Kidney (tissue), 13 donors: ENCODE measurements at regions not wholly inside any gene's neighbourhood (a gene's known extent, or its start where the extent isn't known, plus 50 kb on each side); places are given as distances from the start of the nearest gene placed in this dataset.
"Not testable (repeated sequence)": the region's sequence is repeated elsewhere in the genome, so short reads cannot be mapped to it uniquely, and the experiment has no call there.

Source experiments
- DNase-seq, 5 donors: peaks; one replicate each; pipeline ENCODE4 v3.0.0-alpha.2; 2013 to 2020
- FAIRE-seq: peaks from 2 replicates; lab custom pipeline; 2012; peaks lifted over from hg19 to GRCh38; lab: Jason Lieb, UNC
- H3K27ac ChIP-seq, 2 donors: one replicate each; pipeline ENCODE4 v1.7.0; 2013; ENCODE audit warnings: low read depth in 2 of 2, low read length in 2 of 2, inconsistent platforms in 1 of 2
- H3K27me3 ChIP-seq: one replicate; pipeline ENCODE4 v1.7.1; 2013; ENCODE audit warnings: low read length, inconsistent platforms; ENCODE audit not compliant: control insufficient read depth, insufficient read depth
- H3K36me3 ChIP-seq, 3 donors: one replicate each; pipeline versions ENCODE4 v1.7.0 to v1.7.1; 2013; ENCODE audit warnings: low read length in 3 of 3, control low read depth in 1 of 3, inconsistent platforms in 1 of 3; ENCODE audit not compliant: insufficient read depth in 3 of 3, control insufficient read depth in 2 of 3
- H3K4me1 ChIP-seq, 3 donors: one replicate each; pipeline versions ENCODE4 v1.7.0 to v1.7.1; 2013; ENCODE audit warnings: low read length in 3 of 3, inconsistent platforms in 1 of 3, low read depth in 1 of 3; ENCODE audit not compliant: control insufficient read depth in 2 of 3, insufficient read depth in 2 of 3
- H3K4me3 ChIP-seq, 3 donors: one replicate each; pipeline versions ENCODE4 v1.7.0 to v1.8.1; 2013; ENCODE audit warnings: low read length in 3 of 3, control low read depth in 1 of 3, inconsistent platforms in 1 of 3
- H3K9ac ChIP-seq, 3 donors: one replicate each; pipeline versions ENCODE4 v1.7.0 to v1.7.1; 2013; ENCODE audit warnings: low read length in 3 of 3, control low read depth in 1 of 3, inconsistent platforms in 1 of 3
- H3K9me3 ChIP-seq, 3 donors: one replicate each; pipeline versions ENCODE4 v1.7.0 to v1.7.1; 2013; ENCODE audit warnings: low read length in 3 of 3, control low read depth in 1 of 3, inconsistent platforms in 1 of 3; ENCODE audit not compliant: control insufficient read depth in 2 of 3, insufficient read depth in 1 of 3
- CTCF ChIP-seq: IDR thresholded peaks from 3 replicates; pipeline ENCODE4 v1.5.1; 2012; ENCODE audit warnings: mild to moderate bottlenecking, moderate library complexity, borderline replicate concordance; ENCODE audit not compliant: insufficient read depth; ENCODE audit errors: extremely low read depth
- intact Hi-C: fragments of 100-400 bp; cut with DNase I; formaldehyde crosslinking; loops from one replicate; pipeline ENCODE4 v1.11.1; 2022
- donor health status: control.
- donor health status: control.
- donor health status: control.
- donor health status: control.
- donor health status: control.
- donor health status: DM: yes; HTN: yes; CAD: no.
- donor health status: Normal renal cell carcinoma (clear cell type).

DNA sequence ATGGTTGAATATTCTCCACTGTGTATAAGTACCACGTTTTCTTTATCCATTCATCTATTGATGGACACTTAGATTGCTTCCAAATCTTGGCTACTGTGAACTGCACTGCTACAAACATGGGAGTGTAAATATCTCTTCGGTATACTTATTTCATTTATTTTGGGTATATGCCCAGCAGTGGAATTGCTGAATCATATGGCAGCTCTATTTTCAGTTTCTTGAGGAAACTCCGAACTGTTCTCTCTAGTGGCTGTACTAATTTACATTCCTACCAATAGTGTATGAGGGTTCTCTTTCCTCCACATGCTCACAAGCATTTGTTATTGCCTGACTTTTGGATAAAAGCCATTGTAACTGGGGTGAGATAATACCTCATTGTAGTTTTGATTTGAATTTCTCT, 623.1 kb upstream of the LRFN5 start:
- Histone ChIP-seq H3K4me3 (no peak overlapping the region), H3K4me1 (no peaks in the 10 kb centered on the region), H3K27ac (no peak overlapping the region), H3K36me3 (no peaks in the 10 kb centered on the region), H3K9me3 (no peaks in the 10 kb centered on the region), H3K9ac (no peak overlapping the region), H3K27me3 (no peaks in the 10 kb centered on the region)
- FAIRE-seq (no peak), DNase-seq (no peak)
- intact Hi-C loops = no loop called here
- TF ChIP-seq CTCF = no peak

GRCh38 chr14:40981247-40981646, 625.4 kb upstream of the LRFN5 start:
- FAIRE-seq (no peak), DNase-seq (no peak)

GRCh38 chr14:40960257-40960656, 646.4 kb upstream of the LRFN5 start:
- intact Hi-C loops, H3K9ac ChIP-seq, DNase-seq, H3K4me3 ChIP-seq, H3K4me1 ChIP-seq, H3K27ac ChIP-seq, H3K36me3 ChIP-seq, FAIRE-seq, H3K27me3 ChIP-seq, H3K9me3 ChIP-seq: not testable (repeated sequence)

More at GRCh38 chr14:40981247-40981646, 625.4 kb upstream of the LRFN5 start:
- intact Hi-C loops = no loop called here
- H3K4me1 ChIP-seq = no peaks in the 10 kb centered on the region
- no peak overlapping the region for H3K4me3 ChIP-seq
- no peaks in the 10 kb centered on the region for H3K27me3 ChIP-seq
- H3K36me3 ChIP-seq = no peaks in the 10 kb centered on the region
- H3K9me3 ChIP-seq = no peaks in the 10 kb centered on the region
- no peak overlapping the region for H3K9ac ChIP-seq
- no peak overlapping the region for H3K27ac ChIP-seq
- TF ChIP-seq CTCF = no peak

DNA sequence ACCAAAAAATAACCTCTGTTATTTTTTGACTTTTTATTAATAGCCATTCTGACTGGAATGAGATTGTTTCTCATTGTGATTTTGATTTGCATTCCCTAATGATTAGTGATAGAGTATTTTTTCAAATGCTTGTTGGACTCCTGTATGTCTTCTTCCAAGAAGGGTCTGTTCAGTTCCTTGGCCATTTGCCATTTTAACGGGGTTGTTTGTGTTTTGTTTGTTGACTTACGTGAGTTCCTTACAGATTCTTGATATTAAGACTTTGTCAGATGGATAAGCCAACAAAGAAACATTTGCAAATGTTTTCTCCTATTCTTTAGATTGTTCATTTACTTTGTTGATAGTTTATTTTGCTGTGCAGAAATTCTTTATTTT, 651.6 kb upstream of the LRFN5 start:
- H3K4me1 ChIP-seq = no peaks in the 10 kb centered on the region
- no peak overlapping the region for H3K9ac ChIP-seq
- no peak overlapping the region for H3K4me3 ChIP-seq

DNA sequence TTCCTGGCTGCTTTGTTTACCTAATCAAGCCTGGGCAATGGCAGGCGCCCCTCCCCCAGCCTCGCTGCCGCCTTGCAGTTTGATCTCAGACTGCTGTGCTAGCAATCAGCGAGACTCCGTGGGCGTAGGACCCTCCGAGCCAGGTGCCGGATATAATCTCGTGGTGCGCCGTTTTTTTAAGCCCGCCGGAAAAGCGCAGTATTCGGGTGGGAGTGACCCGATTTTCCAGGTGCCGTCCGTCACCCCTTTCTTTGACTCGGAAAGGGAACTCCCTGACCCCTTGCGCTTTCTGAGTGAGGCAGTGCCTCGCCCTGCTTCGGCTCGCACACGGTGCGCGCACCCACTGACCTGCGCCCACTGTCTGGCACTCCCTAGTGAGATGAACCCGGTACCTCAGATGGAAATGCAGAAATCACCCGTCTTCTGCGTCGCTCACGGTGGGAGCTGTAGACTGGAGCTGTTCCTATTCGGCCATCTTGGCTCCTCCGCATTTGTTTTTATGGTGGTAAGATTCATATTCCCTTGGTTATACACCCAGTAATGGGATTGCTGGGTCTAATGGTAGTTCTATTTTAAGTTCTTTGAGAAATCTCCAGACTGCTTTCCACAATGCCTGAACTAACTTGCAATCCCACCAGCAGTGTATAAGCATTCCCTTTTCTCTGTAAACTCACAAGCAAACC, 652.1 kb upstream of the LRFN5 start:
- H3K9me3 ChIP-seq, H3K27ac ChIP-seq, intact Hi-C loops, H3K4me3 ChIP-seq, H3K9ac ChIP-seq, H3K4me1 ChIP-seq, FAIRE-seq, H3K27me3 ChIP-seq, H3K36me3 ChIP-seq, DNase-seq: not testable (repeated sequence)

More for the DNA sequence above, 651.6 kb upstream of the LRFN5 start:
- Histone ChIP-seq H3K9me3 (no peaks in the 10 kb centered on the region), H3K27ac (no peak overlapping the region), H3K36me3 (no peaks in the 10 kb centered on the region), H3K27me3 (no peaks in the 10 kb centered on the region)
- intact Hi-C loops = no loop called here
- DNase-seq (no peak), FAIRE-seq (no peak)
- no peak for TF ChIP-seq CTCF
